ENCODE measurements at regions not wholly inside any gene's neighbourhood (a gene's known extent, or its start where the extent isn't known, plus 50 kb on each side); places are given as distances from the start of the nearest gene placed in this dataset.

- TF ChIP-seq E2F4 (IDR thresholded peaks at IDR 0.05; ENCODE audit: low read depth, low read length) (no peak), RBBP5 (conservative IDR thresholded peaks at IDR 0.05) (no peak)
Measured at GRCh38 chr3:55368366-55368765, 118.7 kb downstream of the WNT5A start.

Data from GM12878 (cell line).